ENCODE measurements at regions not wholly inside any gene's neighbourhood (a gene's known extent, or its start where the extent isn't known, plus 50 kb on each side); places are given as distances from the start of the nearest gene placed in this dataset.

DNA sequence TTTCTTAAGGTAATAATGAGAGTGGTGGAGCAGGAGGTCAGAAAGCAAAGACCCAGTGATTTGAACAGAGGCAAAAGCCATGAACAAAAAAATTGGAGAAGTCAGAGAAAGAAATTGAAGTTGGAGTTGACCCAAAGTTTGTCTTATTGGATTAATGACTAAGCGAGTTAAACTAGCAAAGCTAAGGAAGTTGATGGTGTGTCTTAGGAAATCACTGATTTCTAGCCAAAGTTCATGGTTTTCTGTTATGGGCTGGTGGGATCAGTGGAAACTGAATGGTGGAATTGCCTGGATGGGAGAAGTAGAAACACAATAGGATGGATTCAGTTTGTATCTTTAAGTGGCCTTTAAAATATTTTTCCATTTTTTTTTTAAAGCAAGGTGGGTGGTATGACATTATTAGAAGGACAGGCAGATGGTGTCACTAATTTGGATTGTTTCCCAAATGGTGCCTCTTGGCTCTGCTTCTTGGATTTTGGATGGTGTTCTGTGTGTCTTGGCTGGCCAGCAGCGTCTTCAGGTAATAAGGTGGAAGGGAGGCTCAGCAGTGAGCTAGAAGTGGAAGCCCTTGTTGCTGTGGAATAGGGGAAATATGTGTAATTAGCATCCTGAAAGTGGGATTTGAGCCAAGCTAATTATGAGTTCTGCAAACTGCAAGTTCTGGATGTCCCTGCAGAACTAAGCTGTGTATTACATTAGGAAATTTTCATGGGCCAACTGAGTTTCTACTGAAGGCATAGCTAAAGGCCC, 302.9 kb downstream of the LMO7 start (continued):
- TF ChIP-seq, protein P1, sequence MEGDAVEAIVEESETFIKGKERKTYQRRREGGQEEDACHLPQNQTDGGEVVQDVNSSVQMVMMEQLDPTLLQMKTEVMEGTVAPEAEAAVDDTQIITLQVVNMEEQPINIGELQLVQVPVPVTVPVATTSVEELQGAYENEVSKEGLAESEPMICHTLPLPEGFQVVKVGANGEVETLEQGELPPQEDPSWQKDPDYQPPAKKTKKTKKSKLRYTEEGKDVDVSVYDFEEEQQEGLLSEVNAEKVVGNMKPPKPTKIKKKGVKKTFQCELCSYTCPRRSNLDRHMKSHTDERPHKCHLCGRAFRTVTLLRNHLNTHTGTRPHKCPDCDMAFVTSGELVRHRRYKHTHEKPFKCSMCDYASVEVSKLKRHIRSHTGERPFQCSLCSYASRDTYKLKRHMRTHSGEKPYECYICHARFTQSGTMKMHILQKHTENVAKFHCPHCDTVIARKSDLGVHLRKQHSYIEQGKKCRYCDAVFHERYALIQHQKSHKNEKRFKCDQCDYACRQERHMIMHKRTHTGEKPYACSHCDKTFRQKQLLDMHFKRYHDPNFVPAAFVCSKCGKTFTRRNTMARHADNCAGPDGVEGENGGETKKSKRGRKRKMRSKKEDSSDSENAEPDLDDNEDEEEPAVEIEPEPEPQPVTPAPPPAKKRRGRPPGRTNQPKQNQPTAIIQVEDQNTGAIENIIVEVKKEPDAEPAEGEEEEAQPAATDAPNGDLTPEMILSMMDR (IDR thresholded peaks at IDR 0.05; ENCODE audit: low read depth, low read length, missing input control) = no peak
- TF ChIP-seq SP1 (IDR thresholded peaks at IDR 0.05) = no peak

DNA sequence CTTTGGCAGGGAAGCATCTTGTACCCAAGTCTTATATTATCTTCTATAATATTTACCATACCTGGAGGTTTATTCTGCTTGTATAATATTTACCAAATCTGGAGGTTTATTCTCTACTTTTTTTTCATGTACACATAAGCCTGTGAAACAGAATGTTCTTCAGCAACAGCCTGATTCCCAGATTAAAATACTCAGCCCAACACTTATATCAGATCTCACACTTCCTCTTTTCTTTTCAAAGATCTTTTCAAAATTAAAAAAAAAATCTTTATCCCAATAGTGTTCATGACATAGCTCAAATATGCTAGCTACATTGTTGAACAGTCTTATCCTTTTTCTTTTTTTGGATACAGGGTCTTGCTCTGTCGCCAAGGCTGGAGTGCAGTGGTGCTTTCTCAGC, 300.7 kb downstream of the LMO7 start:
- Histone ChIP-seq H3K4me3 (ENCODE audit: low read depth in 1 of 3, low read length in 3 of 3) (no peak overlapping the region), H3K9ac (ENCODE audit: low read depth in 1 of 2, low read length in 2 of 2) (no peak overlapping the region), H3K9me3 (ENCODE audit: control insufficient read depth in 4 of 4, low read length in 3 of 4) (no peaks in the 10 kb centered on the region), H3K4me1 (ENCODE audit: control insufficient read depth in 4 of 4, insufficient read depth in 4 of 4, low read length in 3 of 4) (no peaks in the 10 kb centered on the region), H3K27ac (ENCODE audit: low read depth in 1 of 2, low read length in 2 of 2) (no peak overlapping the region), H3K27me3 (ENCODE audit: control insufficient read depth in 4 of 4, insufficient read depth in 4 of 4, low read length in 3 of 4) (no peaks in the 10 kb centered on the region), H3K36me3 (ENCODE audit: control insufficient read depth in 4 of 4, insufficient read depth in 3 of 4, low read depth in 1 of 4, low read length in 3 of 4) (no peaks in the 10 kb centered on the region)
- TF ChIP-seq YY1 (IDR thresholded peaks at IDR 0.05) = no peak
- TF ChIP-seq HNF4A (conservative IDR thresholded peaks at IDR 0.05) = no peak
- TF ChIP-seq, protein P2, sequence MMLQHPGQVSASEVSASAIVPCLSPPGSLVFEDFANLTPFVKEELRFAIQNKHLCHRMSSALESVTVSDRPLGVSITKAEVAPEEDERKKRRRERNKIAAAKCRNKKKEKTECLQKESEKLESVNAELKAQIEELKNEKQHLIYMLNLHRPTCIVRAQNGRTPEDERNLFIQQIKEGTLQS (IDR thresholded peaks at IDR 0.05) = no peak
- TF ChIP-seq FOXA2 (IDR thresholded peaks at IDR 0.05) = no peak
- WGBS = 92% methylated on average over 1 of the region's 1 CpG
- no peak for DNase-seq (ENCODE audit: low spot score)

DNA sequence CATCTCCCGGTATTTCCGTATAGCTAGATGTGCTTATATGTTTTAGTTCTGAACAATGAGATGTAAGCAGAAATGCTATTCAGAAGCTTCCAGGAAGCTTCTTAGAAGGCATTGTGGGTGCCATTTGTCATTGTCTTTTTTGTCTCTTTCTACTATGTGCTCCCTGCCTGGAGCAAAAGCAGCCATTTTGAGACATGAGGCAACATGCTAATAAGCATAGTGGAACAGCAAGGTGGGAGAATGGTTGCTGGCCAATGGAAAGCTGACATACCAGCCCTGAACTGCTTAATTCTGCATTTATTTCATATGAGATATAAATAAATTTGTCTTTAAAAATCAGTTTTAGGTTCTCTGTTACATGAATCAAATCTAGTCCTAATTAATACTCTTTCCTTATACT, 299.7 kb downstream of the LMO7 start:
- H3K4me3 ChIP-seq (ENCODE audit: low read depth in 1 of 3, low read length in 3 of 3) = no peak overlapping the region
- 90% methylated on average over 2 of the region's 2 CpGs for WGBS

More for the DNA sequence above, 299.7 kb downstream of the LMO7 start:
- Histone ChIP-seq H3K9me3 (ENCODE audit: control insufficient read depth in 4 of 4, low read length in 3 of 4) (no peaks in the 10 kb centered on the region), H3K9ac (ENCODE audit: low read depth in 1 of 2, low read length in 2 of 2) (no peak overlapping the region), H3K27me3 (ENCODE audit: control insufficient read depth in 4 of 4, insufficient read depth in 4 of 4, low read length in 3 of 4) (peaks cover 0 to 3% (median 0%) of the 10 kb centered on the region in 4 donors), H3K36me3 (ENCODE audit: control insufficient read depth in 4 of 4, insufficient read depth in 3 of 4, low read depth in 1 of 4, low read length in 3 of 4) (no peaks in the 10 kb centered on the region), H3K27ac (ENCODE audit: low read depth in 1 of 2, low read length in 2 of 2) (no peak overlapping the region), H3K4me1 (ENCODE audit: control insufficient read depth in 4 of 4, insufficient read depth in 4 of 4, low read length in 3 of 4) (no peaks in the 10 kb centered on the region)
- TF ChIP-seq HNF4G (IDR thresholded peaks at IDR 0.05) = no peak
- TF ChIP-seq, protein P3, sequence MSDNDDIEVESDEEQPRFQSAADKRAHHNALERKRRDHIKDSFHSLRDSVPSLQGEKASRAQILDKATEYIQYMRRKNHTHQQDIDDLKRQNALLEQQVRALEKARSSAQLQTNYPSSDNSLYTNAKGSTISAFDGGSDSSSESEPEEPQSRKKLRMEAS (IDR thresholded peaks at IDR 0.05) = no peak
- TF ChIP-seq, protein P1 (IDR thresholded peaks at IDR 0.05; ENCODE audit: low read depth, low read length, missing input control) = no peak
- no peak for TF ChIP-seq FOXA2 (IDR thresholded peaks at IDR 0.05)
- TF ChIP-seq, protein P4, sequence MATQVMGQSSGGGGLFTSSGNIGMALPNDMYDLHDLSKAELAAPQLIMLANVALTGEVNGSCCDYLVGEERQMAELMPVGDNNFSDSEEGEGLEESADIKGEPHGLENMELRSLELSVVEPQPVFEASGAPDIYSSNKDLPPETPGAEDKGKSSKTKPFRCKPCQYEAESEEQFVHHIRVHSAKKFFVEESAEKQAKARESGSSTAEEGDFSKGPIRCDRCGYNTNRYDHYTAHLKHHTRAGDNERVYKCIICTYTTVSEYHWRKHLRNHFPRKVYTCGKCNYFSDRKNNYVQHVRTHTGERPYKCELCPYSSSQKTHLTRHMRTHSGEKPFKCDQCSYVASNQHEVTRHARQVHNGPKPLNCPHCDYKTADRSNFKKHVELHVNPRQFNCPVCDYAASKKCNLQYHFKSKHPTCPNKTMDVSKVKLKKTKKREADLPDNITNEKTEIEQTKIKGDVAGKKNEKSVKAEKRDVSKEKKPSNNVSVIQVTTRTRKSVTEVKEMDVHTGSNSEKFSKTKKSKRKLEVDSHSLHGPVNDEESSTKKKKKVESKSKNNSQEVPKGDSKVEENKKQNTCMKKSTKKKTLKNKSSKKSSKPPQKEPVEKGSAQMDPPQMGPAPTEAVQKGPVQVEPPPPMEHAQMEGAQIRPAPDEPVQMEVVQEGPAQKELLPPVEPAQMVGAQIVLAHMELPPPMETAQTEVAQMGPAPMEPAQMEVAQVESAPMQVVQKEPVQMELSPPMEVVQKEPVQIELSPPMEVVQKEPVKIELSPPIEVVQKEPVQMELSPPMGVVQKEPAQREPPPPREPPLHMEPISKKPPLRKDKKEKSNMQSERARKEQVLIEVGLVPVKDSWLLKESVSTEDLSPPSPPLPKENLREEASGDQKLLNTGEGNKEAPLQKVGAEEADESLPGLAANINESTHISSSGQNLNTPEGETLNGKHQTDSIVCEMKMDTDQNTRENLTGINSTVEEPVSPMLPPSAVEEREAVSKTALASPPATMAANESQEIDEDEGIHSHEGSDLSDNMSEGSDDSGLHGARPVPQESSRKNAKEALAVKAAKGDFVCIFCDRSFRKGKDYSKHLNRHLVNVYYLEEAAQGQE (IDR thresholded peaks at IDR 0.05) = no peak
- no peak for TF ChIP-seq HNF4A (conservative IDR thresholded peaks at IDR 0.05)
- TF ChIP-seq TAF1 (conservative IDR thresholded peaks at IDR 0.05) = no peak
- no peak for TF ChIP-seq JUND (IDR thresholded peaks at IDR 0.05)
- TF ChIP-seq SP1 (IDR thresholded peaks at IDR 0.05) = no peak
- TF ChIP-seq NR2F2 (IDR thresholded peaks at IDR 0.05) = no peak
- no peak for TF ChIP-seq EGR1 (IDR thresholded peaks at IDR 0.05; ENCODE audit: low read depth in 2 of 2)
- no peak for TF ChIP-seq RXRA (IDR thresholded peaks at IDR 0.05)
- no peak for TF ChIP-seq FOXA1 (IDR thresholded peaks at IDR 0.05)
- no peak for TF ChIP-seq RAD21 (IDR thresholded peaks at IDR 0.05)
- TF ChIP-seq, protein P5, sequence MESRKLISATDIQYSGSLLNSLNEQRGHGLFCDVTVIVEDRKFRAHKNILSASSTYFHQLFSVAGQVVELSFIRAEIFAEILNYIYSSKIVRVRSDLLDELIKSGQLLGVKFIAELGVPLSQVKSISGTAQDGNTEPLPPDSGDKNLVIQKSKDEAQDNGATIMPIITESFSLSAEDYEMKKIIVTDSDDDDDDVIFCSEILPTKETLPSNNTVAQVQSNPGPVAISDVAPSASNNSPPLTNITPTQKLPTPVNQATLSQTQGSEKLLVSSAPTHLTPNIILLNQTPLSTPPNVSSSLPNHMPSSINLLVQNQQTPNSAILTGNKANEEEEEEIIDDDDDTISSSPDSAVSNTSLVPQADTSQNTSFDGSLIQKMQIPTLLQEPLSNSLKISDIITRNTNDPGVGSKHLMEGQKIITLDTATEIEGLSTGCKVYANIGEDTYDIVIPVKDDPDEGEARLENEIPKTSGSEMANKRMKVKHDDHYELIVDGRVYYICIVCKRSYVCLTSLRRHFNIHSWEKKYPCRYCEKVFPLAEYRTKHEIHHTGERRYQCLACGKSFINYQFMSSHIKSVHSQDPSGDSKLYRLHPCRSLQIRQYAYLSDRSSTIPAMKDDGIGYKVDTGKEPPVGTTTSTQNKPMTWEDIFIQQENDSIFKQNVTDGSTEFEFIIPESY (IDR thresholded peaks at IDR 0.05) = no peak
- no peak for TF ChIP-seq GABPA (IDR thresholded peaks at IDR 0.05 in 1 of 2, conservative IDR thresholded peaks at IDR 0.05 in 1 of 2)
- TF ChIP-seq, protein P2 (IDR thresholded peaks at IDR 0.05) = no peak
- no peak for TF ChIP-seq YY1 (IDR thresholded peaks at IDR 0.05)
- no peak for DNase-seq (ENCODE audit: low spot score)

Data from liver (tissue), 8 donors.